Keratinocyte (primary cell): ENCODE measurements at regions not wholly inside any gene's neighbourhood (a gene's known extent, or its start where the extent isn't known, plus 50 kb on each side); places are given as distances from the start of the nearest gene placed in this dataset.

Source experiments
- DNase-seq: peaks from one replicate; pipeline ENCODE4 v3.0.0-alpha.2; 2011; ENCODE audit warnings: low read depth, missing footprints, low spot score
- FAIRE-seq: peaks from 2 replicates; lab custom pipeline; 2011; peaks lifted over from hg19 to GRCh38; lab: Jason Lieb, UNC
- H2AFZ ChIP-seq: 2 replicates; pipeline ENCODE4 v1.6.0; 2012; ENCODE audit warnings: low read length, control low read depth, inconsistent platforms; ENCODE audit not compliant: control insufficient read depth
- H3K27ac ChIP-seq: 2 replicates; pipeline ENCODE4 v1.5.1; 2011; ENCODE audit warnings: low read length; ENCODE audit not compliant: control insufficient read depth, insufficient read depth
- H3K27me3 ChIP-seq: 3 replicates; pipeline ENCODE4 v1.6.0; 2011; ENCODE audit warnings: low read length; ENCODE audit not compliant: control insufficient read depth, insufficient read depth; ENCODE audit errors: extremely low read depth
- H3K36me3 ChIP-seq, 2 experiments: 2 replicates in 1 of 2; 3 replicates in 1 of 2; pipeline ENCODE4 v1.5.1; 2011; ENCODE audit warnings: low read length in 2 of 2, mild to moderate bottlenecking in 1 of 2; ENCODE audit not compliant: control insufficient read depth in 2 of 2, insufficient read depth in 2 of 2; ENCODE audit errors: extremely low read depth in 1 of 2
- H3K4me1 ChIP-seq: 3 replicates; pipeline ENCODE4 v1.5.1; 2011; ENCODE audit warnings: low read length; ENCODE audit not compliant: control insufficient read depth, insufficient read depth; ENCODE audit errors: extremely low read depth
- H3K4me2 ChIP-seq: 3 replicates; pipeline ENCODE4 v1.6.0; 2011; ENCODE audit warnings: low read depth, low read length; ENCODE audit not compliant: control insufficient read depth, insufficient read depth; ENCODE audit errors: extremely low read depth
- H3K4me3 ChIP-seq, 3 experiments: fragments of 200-600 bp in 1 of 3; sonication (generic) in 1 of 3; 2 replicates in 2 of 3; 3 replicates in 1 of 3; pipeline ENCODE4 v1.5.1; 2011 to 2016; ENCODE audit warnings: low read length in 3 of 3, mild to moderate bottlenecking in 3 of 3, control low read depth in 2 of 3, inconsistent platforms in 1 of 3, low read depth in 1 of 3, mixed read lengths in 1 of 3, mixed run types in 1 of 3, moderate library complexity in 1 of 3; ENCODE audit not compliant: control insufficient read depth in 2 of 3, insufficient read depth in 2 of 3; ENCODE audit errors: extremely low read depth in 1 of 3
- H3K79me2 ChIP-seq: 2 replicates; pipeline ENCODE4 v1.6.0; 2012; ENCODE audit warnings: low read length; ENCODE audit not compliant: control insufficient read depth, insufficient read depth
- H3K9ac ChIP-seq: 3 replicates; pipeline ENCODE4 v1.6.0; 2011; ENCODE audit warnings: low read length; ENCODE audit not compliant: control insufficient read depth, insufficient read depth; ENCODE audit errors: extremely low read depth
- H3K9me1 ChIP-seq: 3 replicates; pipeline ENCODE4 v1.6.0; 2011; ENCODE audit warnings: low read length; ENCODE audit not compliant: control insufficient read depth, insufficient read depth; ENCODE audit errors: extremely low read depth
- H3K9me3 ChIP-seq: 2 replicates; pipeline ENCODE4 v1.5.1; 2012; ENCODE audit warnings: low read depth, low read length; ENCODE audit not compliant: control insufficient read depth
- H4K20me1 ChIP-seq: 3 replicates; pipeline ENCODE4 v1.6.0; 2011; ENCODE audit warnings: low read length; ENCODE audit not compliant: control insufficient read depth, insufficient read depth; ENCODE audit errors: extremely low read depth
- EZH2 ChIP-seq: IDR thresholded peaks from one replicate; pipeline ENCODE4 v1.6.1; 2012; ENCODE audit warnings: inconsistent platforms, mild to moderate bottlenecking, low read length, moderate library complexity
- dilution Hi-C: fragments of 300-500 bp; cut with MboI; formaldehyde crosslinking; loops from one replicate; pipeline ENCODE4 v1.7.0; 2020; ENCODE audit warnings: low sequenced_read_pairs; ENCODE audit not compliant: extremely low pct_ligation_motif_present
- TF ChIP-seq, protein P1 (sequence below), 3 experiments: IDR thresholded peaks in 1 of 3; conservative IDR thresholded peaks in 1 of 3; optimal IDR thresholded peaks in 1 of 3; 2 replicates in 2 of 3; 3 replicates in 1 of 3; pipeline versions ENCODE3 to v1.5.1; 2011; ENCODE audit warnings: low read length in 3 of 3, mild to moderate bottlenecking in 3 of 3, moderate library complexity in 2 of 3, control low read depth in 1 of 3, inconsistent platforms in 1 of 3; ENCODE audit not compliant: insufficient read depth in 2 of 3; ENCODE audit errors: extremely low read depth in 1 of 3

DNA sequence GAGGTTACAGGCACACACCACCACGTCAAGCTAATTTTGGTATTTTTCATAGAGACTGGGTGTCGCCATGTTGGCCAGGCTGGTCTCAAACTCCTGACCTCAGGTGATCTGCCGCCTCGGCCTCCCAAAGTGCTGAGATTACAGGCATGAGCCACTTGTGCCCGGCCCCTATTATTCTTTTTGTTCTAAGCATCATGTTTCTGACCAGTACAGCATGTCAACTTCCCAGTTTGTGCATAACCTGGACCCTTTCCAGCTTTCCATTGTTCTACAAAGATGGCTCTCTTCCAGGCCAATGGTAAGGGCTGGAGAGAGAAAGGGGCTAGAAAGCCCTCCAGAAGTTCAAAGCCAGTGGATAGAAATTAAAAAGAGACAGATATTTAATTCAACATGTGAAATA, 91.3 kb upstream of the TNFAIP3 start:
- H3K27me3 ChIP-seq, result no peaks in the 10 kb centered on the region
- no peak for FAIRE-seq
- no peaks in the 10 kb centered on the region for H3K4me1 ChIP-seq
- dilution Hi-C loops, result no loop called here
- H3K27ac ChIP-seq, result no peak overlapping the region
- H2AFZ ChIP-seq, result no peak overlapping the region
- no peak overlapping the region for H3K9ac ChIP-seq
- no peak overlapping the region for H3K4me3 ChIP-seq
- no peaks in the 10 kb centered on the region for H3K9me3 ChIP-seq
- TF ChIP-seq EZH2, result no peak
- TF ChIP-seq, protein P1, sequence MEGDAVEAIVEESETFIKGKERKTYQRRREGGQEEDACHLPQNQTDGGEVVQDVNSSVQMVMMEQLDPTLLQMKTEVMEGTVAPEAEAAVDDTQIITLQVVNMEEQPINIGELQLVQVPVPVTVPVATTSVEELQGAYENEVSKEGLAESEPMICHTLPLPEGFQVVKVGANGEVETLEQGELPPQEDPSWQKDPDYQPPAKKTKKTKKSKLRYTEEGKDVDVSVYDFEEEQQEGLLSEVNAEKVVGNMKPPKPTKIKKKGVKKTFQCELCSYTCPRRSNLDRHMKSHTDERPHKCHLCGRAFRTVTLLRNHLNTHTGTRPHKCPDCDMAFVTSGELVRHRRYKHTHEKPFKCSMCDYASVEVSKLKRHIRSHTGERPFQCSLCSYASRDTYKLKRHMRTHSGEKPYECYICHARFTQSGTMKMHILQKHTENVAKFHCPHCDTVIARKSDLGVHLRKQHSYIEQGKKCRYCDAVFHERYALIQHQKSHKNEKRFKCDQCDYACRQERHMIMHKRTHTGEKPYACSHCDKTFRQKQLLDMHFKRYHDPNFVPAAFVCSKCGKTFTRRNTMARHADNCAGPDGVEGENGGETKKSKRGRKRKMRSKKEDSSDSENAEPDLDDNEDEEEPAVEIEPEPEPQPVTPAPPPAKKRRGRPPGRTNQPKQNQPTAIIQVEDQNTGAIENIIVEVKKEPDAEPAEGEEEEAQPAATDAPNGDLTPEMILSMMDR (optimal IDR thresholded peaks at IDR 0.05 in 1 of 3, IDR thresholded peaks at IDR 0.05 in 1 of 3, conservative IDR thresholded peaks at IDR 0.05 in 1 of 3; ENCODE audit: extremely low read depth in 1 of 3, insufficient read depth in 2 of 3, low read length in 3 of 3), result no peak
- DNase-seq, result no peak
- H3K9me1 ChIP-seq, result no peaks in the 10 kb centered on the region
- H3K36me3 ChIP-seq, result no peaks in the 10 kb centered on the region
- H4K20me1 ChIP-seq, result no peaks in the 10 kb centered on the region
- no peak overlapping the region for H3K4me2 ChIP-seq
- no peaks in the 10 kb centered on the region for H3K79me2 ChIP-seq

DNA sequence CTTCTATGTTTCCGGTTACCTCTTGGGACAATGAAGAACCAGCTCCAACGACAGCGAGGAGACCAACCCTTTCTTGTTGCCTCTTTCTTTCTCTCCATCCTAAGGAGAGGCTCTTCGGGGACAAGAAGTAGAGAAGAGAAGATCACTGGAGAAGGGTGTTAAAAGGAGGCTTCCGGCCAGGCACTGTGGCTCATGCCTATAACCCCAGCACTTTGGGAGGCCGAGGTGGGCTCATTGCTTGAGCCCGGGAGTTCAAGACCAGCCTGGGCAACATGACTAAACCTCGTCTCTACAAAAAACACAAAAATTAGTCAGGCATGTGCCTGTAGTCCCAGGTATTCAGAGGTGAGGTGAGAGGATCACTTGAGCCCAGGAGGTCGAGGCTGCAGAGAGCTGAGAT, 90.8 kb upstream of the TNFAIP3 start:
- H3K27me3 ChIP-seq, result no peaks in the 10 kb centered on the region
- H3K4me3 ChIP-seq, result no peak overlapping the region
- H3K79me2 ChIP-seq, result no peaks in the 10 kb centered on the region
- no peaks in the 10 kb centered on the region for H4K20me1 ChIP-seq
- TF ChIP-seq, protein P1 (optimal IDR thresholded peaks at IDR 0.05 in 1 of 3, IDR thresholded peaks at IDR 0.05 in 1 of 3, conservative IDR thresholded peaks at IDR 0.05 in 1 of 3; ENCODE audit: extremely low read depth in 1 of 3, insufficient read depth in 2 of 3, low read length in 3 of 3), result no peak
- no peak for TF ChIP-seq EZH2
- H3K4me2 ChIP-seq, result no peak overlapping the region
- H2AFZ ChIP-seq, result no peak overlapping the region
- no peaks in the 10 kb centered on the region for H3K9me3 ChIP-seq
- FAIRE-seq (no peak), DNase-seq (no peak)
- dilution Hi-C loops, result no loop called here
- no peaks in the 10 kb centered on the region for H3K36me3 ChIP-seq
- no peaks in the 10 kb centered on the region for H3K4me1 ChIP-seq
- H3K27ac ChIP-seq, result no peak overlapping the region
- H3K9ac ChIP-seq, result no peak overlapping the region
- H3K9me1 ChIP-seq, result no peaks in the 10 kb centered on the region
